IPS-20b (cell line): ENCODE measurements at regions not wholly inside any gene's neighbourhood (a gene's known extent, or its start where the extent isn't known, plus 50 kb on each side); places are given as distances from the start of the nearest gene placed in this dataset.

Experiments
- H3K27ac ChIP-seq: one replicate; pipeline ENCODE4 v1.5.1; 2013; ENCODE audit warnings: low read length
- H3K27me3 ChIP-seq: 2 replicates; pipeline ENCODE4 v1.6.1; 2013; ENCODE audit warnings: mild to moderate bottlenecking, low read length, inconsistent platforms; ENCODE audit not compliant: insufficient read depth
- H3K36me3 ChIP-seq: 2 replicates; pipeline ENCODE4 v1.6.1; 2013; ENCODE audit warnings: low read depth, mild to moderate bottlenecking, inconsistent platforms, low read length, moderate library complexity; ENCODE audit not compliant: insufficient read depth
- H3K4me1 ChIP-seq: 2 replicates; pipeline ENCODE4 v1.6.1; 2013; ENCODE audit warnings: mild to moderate bottlenecking, control low read depth, inconsistent platforms, low read length, moderate library complexity; ENCODE audit not compliant: insufficient read depth
- H3K4me3 ChIP-seq: 2 replicates; pipeline ENCODE4 v1.5.1; 2013; ENCODE audit warnings: mild to moderate bottlenecking, low read length, inconsistent platforms
- H3K9ac ChIP-seq: 2 replicates; pipeline ENCODE4 v1.6.1; 2013; ENCODE audit warnings: low read depth, mild to moderate bottlenecking, inconsistent platforms, low read length, moderate library complexity
- H3K9me3 ChIP-seq: 2 replicates; pipeline ENCODE4 v1.6.1; 2013; ENCODE audit warnings: mild to moderate bottlenecking, low read depth, low read length, inconsistent platforms; ENCODE audit not compliant: insufficient read depth

GRCh38 chr6:139919107-139920026, 544.9 kb upstream of the CITED2 start:
- Histone ChIP-seq H3K9ac (no peak overlapping the region), H3K36me3 (no peaks in the 10 kb centered on the region), H3K4me3 (no peak overlapping the region), H3K27me3 (no peaks in the 10 kb centered on the region), H3K27ac (peak overlapping the region; percentile 14), H3K4me1 (peaks cover 12% of the 10 kb centered on the region; the same call in 1 of the 2 replicates), H3K9me3 (peaks cover 8% of the 10 kb centered on the region; the same call in 1 of the 2 replicates)

GRCh38 chr6:139917951-139918630, 543.6 kb upstream of the CITED2 start:
- Histone ChIP-seq H3K36me3 (no peaks in the 10 kb centered on the region), H3K9ac (no peak overlapping the region), H3K4me1 (peaks cover 12% of the 10 kb centered on the region; the same call in 1 of the 2 replicates), H3K27ac (no peak overlapping the region), H3K9me3 (peaks cover 10% of the 10 kb centered on the region; the same call in 1 of the 2 replicates), H3K27me3 (no peaks in the 10 kb centered on the region), H3K4me3 (no peak overlapping the region)

GRCh38 chr6:139914910-139915309, 540.5 kb upstream of the CITED2 start:
- Histone ChIP-seq H3K9ac (no peak overlapping the region), H3K9me3 (peaks cover 10% of the 10 kb centered on the region; the same call in 1 of the 2 replicates), H3K4me3 (no peak overlapping the region), H3K36me3 (no peaks in the 10 kb centered on the region), H3K4me1 (peaks cover 10% of the 10 kb centered on the region; the same call in 1 of the 2 replicates), H3K27ac (no peak overlapping the region), H3K27me3 (no peaks in the 10 kb centered on the region)

GRCh38 chr6:139912735-139913400, 538.4 kb upstream of the CITED2 start:
- Histone ChIP-seq H3K4me1 (peaks cover 2% of the 10 kb centered on the region; the same call in 1 of the 2 replicates), H3K9me3 (peaks cover 10% of the 10 kb centered on the region; the same call in 1 of the 2 replicates), H3K9ac (no peak overlapping the region), H3K27ac (no peak overlapping the region), H3K27me3 (no peaks in the 10 kb centered on the region), H3K36me3 (no peaks in the 10 kb centered on the region), H3K4me3 (no peak overlapping the region)

GRCh38 chr6:139909992-139910391, 535.5 kb upstream of the CITED2 start:
- Histone ChIP-seq H3K36me3 (no peaks in the 10 kb centered on the region), H3K9me3 (peaks cover 9% of the 10 kb centered on the region; the same call in 1 of the 2 replicates), H3K4me1 (peaks cover 7% of the 10 kb centered on the region; the same call in 1 of the 2 replicates), H3K27me3 (no peaks in the 10 kb centered on the region), H3K9ac (no peak overlapping the region), H3K4me3 (no peak overlapping the region), H3K27ac (no peak overlapping the region)

- Histone ChIP-seq H3K36me3 (no peaks in the 10 kb centered on the region), H3K27ac (no peak overlapping the region), H3K9me3 (no peaks in the 10 kb centered on the region), H3K9ac (no peak overlapping the region), H3K4me1 (peaks cover 7% of the 10 kb centered on the region; the same call in 1 of the 2 replicates), H3K4me3 (no peak overlapping the region), H3K27me3 (no peaks in the 10 kb centered on the region)
Observed at GRCh38 chr6:139905404-139906052, 531.1 kb upstream of the CITED2 start.

- no peak overlapping the region for H3K4me3 ChIP-seq
- H3K36me3 ChIP-seq, result no peaks in the 10 kb centered on the region
- no peak overlapping the region for H3K9ac ChIP-seq
- H3K27me3 ChIP-seq, result no peaks in the 10 kb centered on the region
- peaks cover 7% of the 10 kb centered on the region; the same call in 1 of the 2 replicates for H3K4me1 ChIP-seq
- H3K27ac ChIP-seq, result no peak overlapping the region
- no peaks in the 10 kb centered on the region for H3K9me3 ChIP-seq
Observed at GRCh38 chr6:139904568-139904967, 530.1 kb upstream of the CITED2 start.

- H3K4me3 ChIP-seq, result no peak overlapping the region
- no peaks in the 10 kb centered on the region for H3K9me3 ChIP-seq
- H3K27ac ChIP-seq, result no peak overlapping the region
Observed at GRCh38 chr6:139904158-139904533, 529.7 kb upstream of the CITED2 start.

GRCh38 chr6:139903411-139904157, 529.1 kb upstream of the CITED2 start:
- no peaks in the 10 kb centered on the region for H3K27me3 ChIP-seq
- H3K9ac ChIP-seq, result no peak overlapping the region
- H3K4me3 ChIP-seq, result no peak overlapping the region
- H3K4me1 ChIP-seq, result peaks cover 7% of the 10 kb centered on the region; the same call in 1 of the 2 replicates
- no peaks in the 10 kb centered on the region for H3K9me3 ChIP-seq
- H3K27ac ChIP-seq, result no peak overlapping the region
- H3K36me3 ChIP-seq, result no peaks in the 10 kb centered on the region

More at GRCh38 chr6:139904158-139904533, 529.7 kb upstream of the CITED2 start:
- Histone ChIP-seq H3K27me3 (no peaks in the 10 kb centered on the region), H3K9ac (no peak overlapping the region), H3K4me1 (peaks cover 7% of the 10 kb centered on the region; the same call in 1 of the 2 replicates), H3K36me3 (no peaks in the 10 kb centered on the region)

GRCh38 chr6:139895205-139895793, 520.9 kb upstream of the CITED2 start:
- Histone ChIP-seq H3K27me3 (no peaks in the 10 kb centered on the region), H3K27ac (no peak overlapping the region), H3K4me3 (no peak overlapping the region), H3K4me1 (no peaks in the 10 kb centered on the region; the same call in 1 of the 2 replicates), H3K9ac (no peak overlapping the region), H3K36me3 (no peaks in the 10 kb centered on the region), H3K9me3 (no peaks in the 10 kb centered on the region)
